HG02973 (cell line): ENCODE measurements at regions not wholly inside any gene's neighbourhood (a gene's known extent, or its start where the extent isn't known, plus 50 kb on each side); places are given as distances from the start of the nearest gene placed in this dataset.
A peak's percentile ranks its signal among the peaks of the same experiment; 100 is the strongest.

Experiments
- ATAC-seq: cut with Tn5 transposase; IDR thresholded peaks from one replicate; pipeline ENCODE4 v1.9.1; 2021; ENCODE audit warnings: moderate library complexity; ENCODE audit not compliant: unreplicated experiment

GRCh38 chr6:104239971-104240370, 619.7 kb downstream of the HACE1 start:
- ATAC-seq, result no peak

GRCh38 chr6:104229057-104229456, 630.7 kb downstream of the HACE1 start:
- no peak for ATAC-seq

- no peak for ATAC-seq
Measured at GRCh38 chr6:104227508-104227907, 632.2 kb downstream of the HACE1 start.

- no peak for ATAC-seq
Measured at GRCh38 chr6:104226790-104227446, 632.8 kb downstream of the HACE1 start.

GRCh38 chr6:104218116-104218515, 641.6 kb downstream of the HACE1 start:
- no peak for ATAC-seq

- no peak for ATAC-seq
Measured at GRCh38 chr6:104214901-104215300, 644.8 kb downstream of the HACE1 start.

GRCh38 chr6:104212977-104213668, 646.6 kb downstream of the HACE1 start:
- no peak for ATAC-seq

GRCh38 chr6:104207635-104208034, 652.1 kb downstream of the HACE1 start:
- ATAC-seq, result no peak

GRCh38 chr6:104201557-104201956, 658.2 kb downstream of the HACE1 start:
- no peak for ATAC-seq

- ATAC-seq, result no peak
Measured at GRCh38 chr6:104187616-104188015, 672.1 kb downstream of the HACE1 start.

GRCh38 chr6:104186831-104187230, 672.9 kb downstream of the HACE1 start:
- no peak for ATAC-seq

GRCh38 chr6:104183816-104184435, 675.8 kb downstream of the HACE1 start:
- ATAC-seq, result no peak

GRCh38 chr6:104182811-104183210, 676.9 kb downstream of the HACE1 start:
- no peak for ATAC-seq

GRCh38 chr6:104173668-104174067, 686.1 kb downstream of the HACE1 start:
- ATAC-seq, result no peak

GRCh38 chr6:104170401-104170800, 689.3 kb downstream of the HACE1 start:
- no peak for ATAC-seq

GRCh38 chr6:104166055-104166668, 693.6 kb downstream of the HACE1 start:
- ATAC-seq, result no peak

- ATAC-seq, result no peak
Measured at GRCh38 chr6:104162036-104162669, 697.6 kb downstream of the HACE1 start.

- ATAC-seq, result peak; percentile 51
Measured at GRCh38 chr6:104159045-104159618, 700.6 kb downstream of the HACE1 start.

- no peak for ATAC-seq
Measured at GRCh38 chr6:104143757-104144156, 716.0 kb downstream of the HACE1 start.

- ATAC-seq, result no peak
Measured at GRCh38 chr6:104134876-104135275, 724.8 kb downstream of the HACE1 start.

GRCh38 chr6:104130343-104130742, 729.4 kb downstream of the HACE1 start:
- ATAC-seq, result no peak
